ENCODE measurements at regions not wholly inside any gene's neighbourhood (a gene's known extent, or its start where the extent isn't known, plus 50 kb on each side); places are given as distances from the start of the nearest gene placed in this dataset.

DNA sequence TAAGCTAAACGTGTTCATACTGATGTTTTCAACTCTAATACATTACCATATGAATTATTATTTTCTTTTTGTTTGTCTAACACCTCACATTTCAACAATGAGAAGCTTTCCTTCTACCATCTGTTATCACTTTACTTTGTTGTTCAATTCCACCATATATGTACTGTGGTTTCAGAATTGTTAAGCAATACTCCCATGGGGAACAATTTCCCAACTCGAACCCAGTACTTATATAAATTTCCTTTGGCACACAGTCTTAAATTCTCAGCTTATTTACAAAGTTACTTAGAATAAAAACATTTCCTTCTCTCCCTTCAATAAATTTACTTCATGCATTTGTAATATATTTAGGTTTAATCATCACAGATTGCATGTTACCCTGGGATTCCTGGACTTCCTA lies 1764.4 kb downstream of the OTOL1 start:
- H3K27me3 Mint-ChIP-seq: no peaks in the 10 kb centered on the region
- H3K9me3 Mint-ChIP-seq: no peaks in the 10 kb centered on the region
- H3K27ac Mint-ChIP-seq: no peak overlapping the region
- no peaks in the 10 kb centered on the region for H3K36me3 Mint-ChIP-seq
- H3K4me3 Mint-ChIP-seq: no peak overlapping the region
- TF ChIP-seq, protein P1, sequence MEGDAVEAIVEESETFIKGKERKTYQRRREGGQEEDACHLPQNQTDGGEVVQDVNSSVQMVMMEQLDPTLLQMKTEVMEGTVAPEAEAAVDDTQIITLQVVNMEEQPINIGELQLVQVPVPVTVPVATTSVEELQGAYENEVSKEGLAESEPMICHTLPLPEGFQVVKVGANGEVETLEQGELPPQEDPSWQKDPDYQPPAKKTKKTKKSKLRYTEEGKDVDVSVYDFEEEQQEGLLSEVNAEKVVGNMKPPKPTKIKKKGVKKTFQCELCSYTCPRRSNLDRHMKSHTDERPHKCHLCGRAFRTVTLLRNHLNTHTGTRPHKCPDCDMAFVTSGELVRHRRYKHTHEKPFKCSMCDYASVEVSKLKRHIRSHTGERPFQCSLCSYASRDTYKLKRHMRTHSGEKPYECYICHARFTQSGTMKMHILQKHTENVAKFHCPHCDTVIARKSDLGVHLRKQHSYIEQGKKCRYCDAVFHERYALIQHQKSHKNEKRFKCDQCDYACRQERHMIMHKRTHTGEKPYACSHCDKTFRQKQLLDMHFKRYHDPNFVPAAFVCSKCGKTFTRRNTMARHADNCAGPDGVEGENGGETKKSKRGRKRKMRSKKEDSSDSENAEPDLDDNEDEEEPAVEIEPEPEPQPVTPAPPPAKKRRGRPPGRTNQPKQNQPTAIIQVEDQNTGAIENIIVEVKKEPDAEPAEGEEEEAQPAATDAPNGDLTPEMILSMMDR (conservative IDR thresholded peaks at IDR 0.05): no peak
- DNase-seq (ENCODE audit: extremely low spot score, unreplicated experiment): no peak
- no peaks in the 10 kb centered on the region for H3K4me1 Mint-ChIP-seq (ENCODE audit: unreplicated experiment)

DNA sequence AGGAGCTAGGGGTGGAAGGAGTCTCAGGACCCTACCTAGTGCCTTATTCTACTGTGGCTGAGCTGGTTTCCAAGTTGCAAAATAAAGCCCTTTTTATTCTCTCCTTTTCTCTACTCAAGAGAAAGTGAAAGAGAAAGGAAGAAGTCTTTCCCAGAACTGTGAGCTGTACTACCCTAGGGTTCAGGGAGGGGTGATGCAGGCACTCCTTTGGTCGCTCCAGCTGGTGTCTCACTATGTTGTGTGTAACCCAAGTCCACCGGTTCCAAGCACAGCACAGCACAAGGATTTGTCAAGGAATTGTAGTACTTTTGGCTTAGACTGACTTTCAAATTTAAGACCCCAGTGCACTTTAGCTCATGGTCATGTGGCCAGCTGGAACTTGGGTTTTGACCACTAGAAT lies 1721.7 kb downstream of the OTOL1 start:
- DNase-seq (ENCODE audit: extremely low spot score, unreplicated experiment): no peak
- no peaks in the 10 kb centered on the region for H3K9me3 Mint-ChIP-seq
- H3K4me1 Mint-ChIP-seq (ENCODE audit: unreplicated experiment): no peaks in the 10 kb centered on the region
- no peaks in the 10 kb centered on the region for H3K36me3 Mint-ChIP-seq
- H3K27me3 Mint-ChIP-seq: no peaks in the 10 kb centered on the region
- TF ChIP-seq, protein P1 (conservative IDR thresholded peaks at IDR 0.05): no peak
- no peak overlapping the region for H3K4me3 Mint-ChIP-seq
- H3K27ac Mint-ChIP-seq: no peak overlapping the region

DNA sequence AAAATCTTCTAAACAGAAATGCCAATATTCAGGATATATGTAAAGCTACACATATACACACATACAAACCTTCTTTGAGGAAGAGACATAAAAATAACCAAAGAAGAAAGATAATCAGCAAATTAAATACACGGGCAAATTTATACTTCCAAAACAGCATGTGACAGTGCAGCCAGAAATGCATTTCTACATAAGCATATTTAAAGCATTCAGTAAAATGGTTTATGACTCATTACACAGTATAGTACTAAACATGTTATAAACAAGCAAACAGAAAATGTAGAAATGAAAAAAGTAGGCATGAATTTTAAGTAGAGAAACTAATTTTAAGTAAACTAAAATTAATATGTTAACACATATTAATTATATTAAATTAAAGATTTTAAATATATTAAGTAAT lies 1717.2 kb downstream of the OTOL1 start:
- Mint-ChIP-seq H3K27me3 (no peaks in the 10 kb centered on the region), H3K36me3 (no peaks in the 10 kb centered on the region), H3K4me1 (ENCODE audit: unreplicated experiment) (no peaks in the 10 kb centered on the region), H3K4me3 (no peak overlapping the region), H3K9me3 (no peaks in the 10 kb centered on the region), H3K27ac (no peak overlapping the region)
- DNase-seq (ENCODE audit: extremely low spot score, unreplicated experiment): no peak
- TF ChIP-seq, protein P1 (conservative IDR thresholded peaks at IDR 0.05): no peak

DNA sequence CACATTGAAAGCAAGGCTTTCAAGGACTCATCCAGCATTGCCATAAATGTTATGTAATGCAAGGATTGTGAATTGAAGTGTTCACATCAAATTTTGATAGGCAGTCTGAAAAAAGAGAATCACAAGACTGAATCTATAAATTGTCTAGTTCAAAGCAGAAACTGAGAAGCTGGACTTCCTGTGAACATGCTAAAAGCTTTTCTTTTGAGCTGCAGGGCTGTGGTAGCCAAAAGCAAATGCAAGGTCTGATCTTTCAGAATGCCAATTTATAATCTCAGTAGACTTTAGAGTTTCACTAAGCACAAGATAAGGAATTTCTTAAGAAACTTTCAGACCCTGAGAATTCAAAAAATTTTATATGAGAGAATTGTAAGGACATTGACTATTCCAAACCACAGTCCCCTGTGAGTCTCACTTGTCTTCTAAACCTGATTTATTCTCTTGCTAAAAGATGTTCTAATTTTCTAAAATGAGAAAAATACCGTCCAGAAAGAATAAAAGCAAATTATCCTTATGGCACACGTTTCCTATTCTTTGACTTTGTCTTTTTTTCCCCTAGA lies 1700.3 kb downstream of the OTOL1 start:
- no peak for DNase-seq (ENCODE audit: extremely low spot score, unreplicated experiment)
- Mint-ChIP-seq H3K27ac (no peak overlapping the region), H3K4me1 (ENCODE audit: unreplicated experiment) (no peaks in the 10 kb centered on the region), H3K36me3 (no peaks in the 10 kb centered on the region), H3K27me3 (no peaks in the 10 kb centered on the region), H3K9me3 (no peaks in the 10 kb centered on the region), H3K4me3 (no peak overlapping the region)
- TF ChIP-seq, protein P1 (conservative IDR thresholded peaks at IDR 0.05): no peak

DNA sequence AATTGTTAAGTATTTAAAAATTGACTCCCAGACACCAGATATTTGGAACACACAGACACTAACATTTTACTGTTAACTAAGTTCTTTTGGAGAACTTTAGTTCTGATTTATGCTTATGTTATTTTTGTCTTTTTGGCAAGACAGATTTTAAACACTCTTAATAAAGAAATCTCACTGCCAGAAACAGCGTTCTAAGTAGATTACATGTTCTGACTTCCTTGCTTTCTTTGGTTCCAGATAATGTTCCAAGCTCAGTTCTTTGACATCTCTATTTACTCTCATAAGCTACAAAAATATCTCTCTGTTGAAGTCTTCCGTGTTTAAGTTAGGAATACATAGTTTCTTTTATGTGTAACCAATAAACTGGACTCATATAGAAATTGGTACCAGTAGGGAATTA lies 1699.6 kb downstream of the OTOL1 start:
- H3K4me3 Mint-ChIP-seq: no peak overlapping the region

More for the DNA sequence above, 1699.6 kb downstream of the OTOL1 start:
- no peaks in the 10 kb centered on the region for H3K36me3 Mint-ChIP-seq
- H3K4me1 Mint-ChIP-seq (ENCODE audit: unreplicated experiment): no peaks in the 10 kb centered on the region
- H3K27ac Mint-ChIP-seq: no peak overlapping the region
- TF ChIP-seq, protein P1 (conservative IDR thresholded peaks at IDR 0.05): no peak
- H3K27me3 Mint-ChIP-seq: no peaks in the 10 kb centered on the region
- no peak for DNase-seq (ENCODE audit: extremely low spot score, unreplicated experiment)
- no peaks in the 10 kb centered on the region for H3K9me3 Mint-ChIP-seq
